SK-N-SH (cell line): ENCODE measurements at regions not wholly inside any gene's neighbourhood (a gene's known extent, or its start where the extent isn't known, plus 50 kb on each side); places are given as distances from the start of the nearest gene placed in this dataset.

Experiments
- CTCF ChIA-PET: fragments of 300-600, 350-600 bp; formaldehyde crosslinking; extraction: SDS; loops from one replicate; lab custom pipeline; 2021; lab: Yijun Ruan, JAX
- POLR2A ChIA-PET: fragments of 350-600 bp; sonication (Branson Sonifier 250); formaldehyde crosslinking; extraction: SDS; loops from one replicate; lab custom pipeline; 2020; ENCODE audit warnings: antibody characterized with exemption, inconsistent platforms; lab: Yijun Ruan, JAX
- DNase-seq: peaks from one replicate; pipeline ENCODE4 v3.0.0; 2012
- H2AFZ ChIP-seq: fragments of 200-600 bp; sonication (generic); 2 replicates; pipeline ENCODE4 v1.8.1; 2016; ENCODE audit warnings: antibody characterized with exemption, mild to moderate bottlenecking, low read depth
- H3F3A ChIP-seq: fragments of 200-600 bp; sonication (generic); replicated peaks from 2 replicates; pipeline ENCODE3; 2016; ENCODE audit warnings: antibody characterized with exemption, mild to moderate bottlenecking; ENCODE audit not compliant: insufficient read depth
- H3K27ac ChIP-seq, 2 experiments: fragments of 200-500 bp in 1 of 2; fragments of 200-600 bp in 1 of 2; sonication (Bioruptor generic) in 1 of 2; sonication (generic), shearing (Covaris generic) in 1 of 2; 2 replicates each; pipeline versions ENCODE4 v1.5.1 to v1.6.1; 2014 to 2016; ENCODE audit warnings: low read depth in 2 of 2, inconsistent platforms in 1 of 2, low read length in 1 of 2, mild to moderate bottlenecking in 1 of 2, mixed read lengths in 1 of 2
- H3K27me3 ChIP-seq: fragments of 200-600 bp; sonication (generic), shearing (Covaris generic); 2 replicates; pipeline ENCODE4 v1.6.1; 2016; ENCODE audit warnings: mixed run types; ENCODE audit not compliant: insufficient read depth
- H3K36me3 ChIP-seq, 2 experiments: fragments of 200-500 bp in 1 of 2; fragments of 200-600 bp in 1 of 2; sonication (Bioruptor generic) in 1 of 2; sonication (generic) in 1 of 2; replicated peaks in 1 of 2; 2 replicates each; pipeline versions ENCODE3 to v1.5.1; 2014 to 2016; ENCODE audit warnings: low read length in 1 of 2, mild to moderate bottlenecking in 1 of 2; ENCODE audit not compliant: insufficient read depth in 2 of 2, control insufficient read depth in 1 of 2
- H3K4me1 ChIP-seq, 2 experiments: fragments of 200-500 bp in 1 of 2; fragments of 200-600 bp in 1 of 2; sonication (Bioruptor generic) in 1 of 2; sonication (generic), shearing (Covaris generic) in 1 of 2; 2 replicates each; pipeline versions ENCODE4 v1.5.1 to v1.6.1; 2014 to 2016; ENCODE audit warnings: low read depth in 1 of 2, low read length in 1 of 2, mixed run types in 1 of 2; ENCODE audit not compliant: insufficient read depth in 2 of 2, control insufficient read depth in 1 of 2
- H3K4me2 ChIP-seq: fragments of 200-600 bp; sonication (generic), shearing (Covaris generic); 2 replicates; pipeline ENCODE4 v1.6.1; 2017; ENCODE audit warnings: mixed run types
- H3K4me3 ChIP-seq, 2 experiments: fragments of 200-500 bp in 1 of 2; fragments of 200-600 bp in 1 of 2; sonication (Bioruptor generic) in 1 of 2; sonication (generic), shearing (Covaris generic) in 1 of 2; 2 replicates each; pipeline versions ENCODE4 v1.5.1 to v1.8.1; 2014 to 2016; ENCODE audit warnings: low read depth in 2 of 2, inconsistent platforms in 1 of 2, low read length in 1 of 2, mild to moderate bottlenecking in 1 of 2, mixed read lengths in 1 of 2, moderate library complexity in 1 of 2
- H3K79me2 ChIP-seq: fragments of 200-600 bp; sonication (generic); 2 replicates; pipeline ENCODE4 v1.8.1; 2017; ENCODE audit warnings: mild to moderate bottlenecking; ENCODE audit not compliant: insufficient read depth
- H3K9ac ChIP-seq: fragments of 200-600 bp; sonication (generic); 2 replicates; pipeline ENCODE4 v1.6.1; 2017; ENCODE audit warnings: mixed run types
- H3K9me2 ChIP-seq: fragments of 200-600 bp; sonication (generic); 2 replicates; pipeline ENCODE4 v1.6.1; 2017; ENCODE audit warnings: mixed run types
- H3K9me3 ChIP-seq: fragments of 200-600 bp; sonication (generic); 2 replicates; pipeline ENCODE4 v1.6.1; 2017; ENCODE audit warnings: mixed run types, mild to moderate bottlenecking, moderate library complexity
- H4K20me1 ChIP-seq: fragments of 200-600 bp; sonication (generic); 2 replicates; pipeline ENCODE4 v1.6.1; 2017; ENCODE audit warnings: mild to moderate bottlenecking, mixed run types; ENCODE audit not compliant: insufficient read depth
- ELF1 ChIP-seq: IDR thresholded peaks from 2 replicates; pipeline ENCODE4 v1.4.0; 2012
- EP300 ChIP-seq, 2 experiments: IDR thresholded peaks; 2 replicates each; pipeline versions ENCODE4 v1.4.0 to v1.6.1; 2012; ENCODE audit warnings: borderline replicate concordance in 1 of 2, low read depth in 1 of 2, low read length in 1 of 2
- EZH2phosphoT487 ChIP-seq: fragments of 200-600 bp; sonication (generic); IDR thresholded peaks from 2 replicates; pipeline ENCODE4 v1.6.1; 2017; ENCODE audit warnings: low read depth, mixed run types, mild to moderate bottlenecking, antibody characterized with exemption, moderate library complexity, borderline replicate concordance
- FOXJ3 ChIP-seq: sonication (generic); formaldehyde crosslinking; IDR thresholded peaks from 2 replicates; pipeline ENCODE4 v1.5.1; 2020; ENCODE audit warnings: mild to moderate bottlenecking, missing genetic modification reagents
- FOXM1 ChIP-seq: IDR thresholded peaks from 2 replicates; pipeline ENCODE4 v1.4.0; 2012; ENCODE audit warnings: low read depth, mild to moderate bottlenecking
- GABPA ChIP-seq: IDR thresholded peaks from 2 replicates; pipeline ENCODE4 v1.4.0; 2012; ENCODE audit warnings: low read depth, mild to moderate bottlenecking
- GATA2 ChIP-seq: sonication (generic); formaldehyde crosslinking; IDR thresholded peaks from 2 replicates; pipeline ENCODE4 v1.5.0; 2020; ENCODE audit warnings: mild to moderate bottlenecking, missing genetic modification reagents
- JUND ChIP-seq: IDR thresholded peaks from 2 replicates; pipeline ENCODE4 v1.4.0; 2012
- MXI1 ChIP-seq: IDR thresholded peaks from 2 replicates; pipeline ENCODE4 v1.6.1; 2012; ENCODE audit warnings: mild to moderate bottlenecking, low read depth, low read length, improper control_type of control experiment
- NRF1 ChIP-seq: IDR thresholded peaks from 2 replicates; pipeline ENCODE4 v1.6.1; 2012; ENCODE audit warnings: low read depth, mild to moderate bottlenecking, low read length
- POLR2AphosphoS5 ChIP-seq: IDR thresholded peaks from 2 replicates; pipeline ENCODE4 v1.6.1; 2012; ENCODE audit warnings: low read depth, low read length
- RAD21 ChIP-seq: IDR thresholded peaks from 2 replicates; pipeline ENCODE4 v1.6.1; 2012; ENCODE audit warnings: mild to moderate bottlenecking, low read length
- RXRA ChIP-seq: IDR thresholded peaks from 2 replicates; pipeline ENCODE4 v1.4.0; 2012; ENCODE audit warnings: low read depth, mild to moderate bottlenecking, borderline replicate concordance
- TAF1 ChIP-seq: IDR thresholded peaks from 2 replicates; pipeline ENCODE4 v1.6.1; 2012; ENCODE audit warnings: low read depth, mild to moderate bottlenecking, low read length, moderate library complexity, borderline replicate concordance
- TCF12 ChIP-seq: IDR thresholded peaks from 2 replicates; pipeline ENCODE4 v1.4.0; 2012
- YY1 ChIP-seq: IDR thresholded peaks from 2 replicates; pipeline ENCODE4 v1.4.0; 2012; ENCODE audit warnings: low read depth, mild to moderate bottlenecking
- WGBS: methylation state at CpG from one replicate; pipeline ENCODE4 v1.1.6; 2017; ENCODE audit warnings: low lambda C conversion rate; 5-methylcytosine and 5-hydroxymethylcytosine counted together
- TF ChIP-seq, protein P1 (sequence below): fragments of 200-600 bp; sonication (generic); IDR thresholded peaks from 2 replicates; pipeline ENCODE4 v1.6.1; 2017; ENCODE audit warnings: antibody characterized with exemption, mild to moderate bottlenecking, moderate library complexity
- TF ChIP-seq, protein P2 (sequence below): IDR thresholded peaks from 2 replicates; pipeline ENCODE4 v1.4.0; 2012; ENCODE audit warnings: low read depth
- TF ChIP-seq, protein P3 (sequence below): IDR thresholded peaks from 2 replicates; pipeline ENCODE4; 2012
- TF ChIP-seq, protein P4 (sequence below): fragments of 150-350 bp; IDR thresholded peaks from 2 replicates; pipeline ENCODE4 v1.6.1; 2016; ENCODE audit warnings: mild to moderate bottlenecking, low read depth, low read length
- TF ChIP-seq, protein P5 (sequence below): IDR thresholded peaks from 2 replicates; pipeline ENCODE4 v1.4.0; 2012; ENCODE audit warnings: low read depth, borderline replicate concordance

DNA sequence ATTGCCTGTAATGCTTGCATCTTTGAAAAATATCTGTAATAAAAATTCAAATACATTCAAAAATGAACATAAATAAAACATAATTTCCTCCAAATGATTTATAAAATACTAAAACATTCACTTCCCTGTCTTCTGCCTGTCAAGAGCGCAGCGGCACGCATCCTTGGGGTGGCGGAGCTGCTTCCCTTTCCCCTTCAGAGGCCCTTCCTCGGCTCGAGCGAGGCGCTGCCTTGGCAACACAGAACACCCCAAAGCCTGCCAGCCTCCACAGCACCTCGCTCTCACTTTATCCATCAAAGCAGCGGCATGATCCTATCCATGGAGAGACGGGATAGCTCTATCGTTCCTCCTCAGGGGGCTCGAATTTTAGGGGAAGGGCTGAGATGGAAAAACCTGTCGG is 146.2 kb downstream of the GXYLT1 start:
- TF ChIP-seq, protein P1, sequence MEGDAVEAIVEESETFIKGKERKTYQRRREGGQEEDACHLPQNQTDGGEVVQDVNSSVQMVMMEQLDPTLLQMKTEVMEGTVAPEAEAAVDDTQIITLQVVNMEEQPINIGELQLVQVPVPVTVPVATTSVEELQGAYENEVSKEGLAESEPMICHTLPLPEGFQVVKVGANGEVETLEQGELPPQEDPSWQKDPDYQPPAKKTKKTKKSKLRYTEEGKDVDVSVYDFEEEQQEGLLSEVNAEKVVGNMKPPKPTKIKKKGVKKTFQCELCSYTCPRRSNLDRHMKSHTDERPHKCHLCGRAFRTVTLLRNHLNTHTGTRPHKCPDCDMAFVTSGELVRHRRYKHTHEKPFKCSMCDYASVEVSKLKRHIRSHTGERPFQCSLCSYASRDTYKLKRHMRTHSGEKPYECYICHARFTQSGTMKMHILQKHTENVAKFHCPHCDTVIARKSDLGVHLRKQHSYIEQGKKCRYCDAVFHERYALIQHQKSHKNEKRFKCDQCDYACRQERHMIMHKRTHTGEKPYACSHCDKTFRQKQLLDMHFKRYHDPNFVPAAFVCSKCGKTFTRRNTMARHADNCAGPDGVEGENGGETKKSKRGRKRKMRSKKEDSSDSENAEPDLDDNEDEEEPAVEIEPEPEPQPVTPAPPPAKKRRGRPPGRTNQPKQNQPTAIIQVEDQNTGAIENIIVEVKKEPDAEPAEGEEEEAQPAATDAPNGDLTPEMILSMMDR: no peak
- CTCF ChIA-PET: no interaction called here
- no peak overlapping the region for H3K4me3 ChIP-seq
- H3K9me3 ChIP-seq: no peaks in the 10 kb centered on the region
- H3K9ac ChIP-seq: no peak overlapping the region
- no peaks in the 10 kb centered on the region for H3K36me3 ChIP-seq
- no peaks in the 10 kb centered on the region for H3F3A ChIP-seq
- POLR2A ChIA-PET: no interaction called here
- H4K20me1 ChIP-seq: no peaks in the 10 kb centered on the region
- H3K27me3 ChIP-seq: no peaks in the 10 kb centered on the region
- H2AFZ ChIP-seq: no peak overlapping the region
- no peaks in the 10 kb centered on the region; a peak in 1 of 4 replicates for H3K4me1 ChIP-seq
- no peaks in the 10 kb centered on the region for H3K9me2 ChIP-seq
- WGBS: 83% methylated on average over 14 of the region's 14 CpGs
- H3K4me2 ChIP-seq: no peak overlapping the region
- no peaks in the 10 kb centered on the region for H3K79me2 ChIP-seq
- DNase-seq: no peak
- H3K27ac ChIP-seq: no peak overlapping the region

DNA sequence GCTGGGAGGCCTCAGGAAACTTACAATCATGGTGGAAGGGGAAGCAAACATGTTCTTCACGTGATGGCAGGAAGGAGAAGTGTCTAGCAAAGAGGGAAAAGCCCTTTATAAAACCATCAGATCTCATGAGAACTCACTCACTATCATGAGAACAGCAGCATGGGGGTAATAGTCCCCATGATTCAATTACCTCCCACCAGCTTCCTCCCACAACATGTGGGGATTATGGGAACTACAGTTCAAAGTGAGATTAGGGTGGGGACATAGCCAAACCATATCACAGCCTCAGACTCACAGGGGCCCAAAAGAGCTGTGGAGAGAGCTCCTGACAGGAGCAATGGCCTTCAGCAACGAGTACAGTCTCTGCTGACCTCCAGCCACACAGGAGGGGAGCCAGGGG is 151.4 kb downstream of the GXYLT1 start:
- H4K20me1 ChIP-seq: no peaks in the 10 kb centered on the region
- H3K36me3 ChIP-seq: no peaks in the 10 kb centered on the region
- H3K27ac ChIP-seq: no peak overlapping the region
- ChIA-PET POLR2A (no interaction called here), CTCF (no interaction called here)
- no peak overlapping the region for H3K4me2 ChIP-seq
- no peaks in the 10 kb centered on the region for H3K9me2 ChIP-seq
- H3K79me2 ChIP-seq: no peaks in the 10 kb centered on the region
- TF ChIP-seq FOXM1: no peak
- no peak for TF ChIP-seq GATA2
- TF ChIP-seq RAD21: no peak
- no peak for TF ChIP-seq RXRA
- TF ChIP-seq FOXJ3 (CRISPR knock-in tag): no peak
- TF ChIP-seq JUND: no peak
- no peak for TF ChIP-seq NRF1
- no peak for TF ChIP-seq MXI1
- no peak for TF ChIP-seq TCF12
- TF ChIP-seq, protein P2, sequence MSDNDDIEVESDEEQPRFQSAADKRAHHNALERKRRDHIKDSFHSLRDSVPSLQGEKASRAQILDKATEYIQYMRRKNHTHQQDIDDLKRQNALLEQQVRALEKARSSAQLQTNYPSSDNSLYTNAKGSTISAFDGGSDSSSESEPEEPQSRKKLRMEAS: no peak
- TF ChIP-seq POLR2AphosphoS5: no peak
- TF ChIP-seq, protein P3, sequence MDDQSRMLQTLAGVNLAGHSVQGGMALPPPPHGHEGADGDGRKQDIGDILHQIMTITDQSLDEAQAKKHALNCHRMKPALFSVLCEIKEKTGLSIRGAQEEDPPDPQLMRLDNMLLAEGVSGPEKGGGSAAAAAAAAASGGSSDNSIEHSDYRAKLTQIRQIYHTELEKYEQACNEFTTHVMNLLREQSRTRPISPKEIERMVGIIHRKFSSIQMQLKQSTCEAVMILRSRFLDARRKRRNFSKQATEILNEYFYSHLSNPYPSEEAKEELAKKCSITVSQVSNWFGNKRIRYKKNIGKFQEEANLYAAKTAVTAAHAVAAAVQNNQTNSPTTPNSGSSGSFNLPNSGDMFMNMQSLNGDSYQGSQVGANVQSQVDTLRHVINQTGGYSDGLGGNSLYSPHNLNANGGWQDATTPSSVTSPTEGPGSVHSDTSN: no peak
- no peak for TF ChIP-seq ELF1
- no peak for TF ChIP-seq TAF1
- TF ChIP-seq EZH2phosphoT487: no peak
- TF ChIP-seq, protein P4, sequence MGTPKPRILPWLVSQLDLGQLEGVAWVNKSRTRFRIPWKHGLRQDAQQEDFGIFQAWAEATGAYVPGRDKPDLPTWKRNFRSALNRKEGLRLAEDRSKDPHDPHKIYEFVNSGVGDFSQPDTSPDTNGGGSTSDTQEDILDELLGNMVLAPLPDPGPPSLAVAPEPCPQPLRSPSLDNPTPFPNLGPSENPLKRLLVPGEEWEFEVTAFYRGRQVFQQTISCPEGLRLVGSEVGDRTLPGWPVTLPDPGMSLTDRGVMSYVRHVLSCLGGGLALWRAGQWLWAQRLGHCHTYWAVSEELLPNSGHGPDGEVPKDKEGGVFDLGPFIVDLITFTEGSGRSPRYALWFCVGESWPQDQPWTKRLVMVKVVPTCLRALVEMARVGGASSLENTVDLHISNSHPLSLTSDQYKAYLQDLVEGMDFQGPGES: no peak
- no peak for TF ChIP-seq EP300 (IDR thresholded peaks at IDR 0.05; ENCODE audit: borderline replicate concordance in 1 of 2, low read depth in 1 of 2, low read length in 1 of 2)
- no peak for TF ChIP-seq GABPA
- TF ChIP-seq, protein P5, sequence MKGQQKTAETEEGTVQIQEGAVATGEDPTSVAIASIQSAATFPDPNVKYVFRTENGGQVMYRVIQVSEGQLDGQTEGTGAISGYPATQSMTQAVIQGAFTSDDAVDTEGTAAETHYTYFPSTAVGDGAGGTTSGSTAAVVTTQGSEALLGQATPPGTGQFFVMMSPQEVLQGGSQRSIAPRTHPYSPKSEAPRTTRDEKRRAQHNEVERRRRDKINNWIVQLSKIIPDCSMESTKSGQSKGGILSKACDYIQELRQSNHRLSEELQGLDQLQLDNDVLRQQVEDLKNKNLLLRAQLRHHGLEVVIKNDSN: no peak
- no peak for TF ChIP-seq YY1
- no peaks in the 10 kb centered on the region for H3K4me1 ChIP-seq
- no peaks in the 10 kb centered on the region for H3K9me3 ChIP-seq
- no peaks in the 10 kb centered on the region for H3K27me3 ChIP-seq
- WGBS: 39% methylated on average over 2 of the region's 2 CpGs
- H2AFZ ChIP-seq: no peak overlapping the region
- no peak for DNase-seq
- H3K4me3 ChIP-seq: no peak overlapping the region
- H3F3A ChIP-seq: no peaks in the 10 kb centered on the region
- H3K9ac ChIP-seq: no peak overlapping the region
